GM12864 (cell line): ENCODE measurements at regions not wholly inside any gene's neighbourhood (a gene's known extent, or its start where the extent isn't known, plus 50 kb on each side); places are given as distances from the start of the nearest gene placed in this dataset.

Experiments
- DNase-seq: peaks from one replicate; pipeline ENCODE4 v3.0.0-alpha.2; 2011; ENCODE audit warnings: low read depth
- H3K4me3 ChIP-seq: 2 replicates; pipeline ENCODE4 v1.5.1; 2011; ENCODE audit warnings: mild to moderate bottlenecking, low read depth, low read length, control low read depth
- TF ChIP-seq, protein P1 (sequence below): IDR thresholded peaks from 2 replicates; pipeline ENCODE4 v1.5.1; 2011; ENCODE audit warnings: low read depth, mild to moderate bottlenecking, moderate library complexity, low read length, control low read depth, inconsistent platforms; ENCODE audit errors: missing control alignments

- DNase-seq: no peak
- TF ChIP-seq, protein P1, sequence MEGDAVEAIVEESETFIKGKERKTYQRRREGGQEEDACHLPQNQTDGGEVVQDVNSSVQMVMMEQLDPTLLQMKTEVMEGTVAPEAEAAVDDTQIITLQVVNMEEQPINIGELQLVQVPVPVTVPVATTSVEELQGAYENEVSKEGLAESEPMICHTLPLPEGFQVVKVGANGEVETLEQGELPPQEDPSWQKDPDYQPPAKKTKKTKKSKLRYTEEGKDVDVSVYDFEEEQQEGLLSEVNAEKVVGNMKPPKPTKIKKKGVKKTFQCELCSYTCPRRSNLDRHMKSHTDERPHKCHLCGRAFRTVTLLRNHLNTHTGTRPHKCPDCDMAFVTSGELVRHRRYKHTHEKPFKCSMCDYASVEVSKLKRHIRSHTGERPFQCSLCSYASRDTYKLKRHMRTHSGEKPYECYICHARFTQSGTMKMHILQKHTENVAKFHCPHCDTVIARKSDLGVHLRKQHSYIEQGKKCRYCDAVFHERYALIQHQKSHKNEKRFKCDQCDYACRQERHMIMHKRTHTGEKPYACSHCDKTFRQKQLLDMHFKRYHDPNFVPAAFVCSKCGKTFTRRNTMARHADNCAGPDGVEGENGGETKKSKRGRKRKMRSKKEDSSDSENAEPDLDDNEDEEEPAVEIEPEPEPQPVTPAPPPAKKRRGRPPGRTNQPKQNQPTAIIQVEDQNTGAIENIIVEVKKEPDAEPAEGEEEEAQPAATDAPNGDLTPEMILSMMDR: no peak
- H3K4me3 ChIP-seq: no peak overlapping the region
Observed at GRCh38 chr11:86891036-86891435, 64.2 kb downstream of the FZD4 start.

DNA sequence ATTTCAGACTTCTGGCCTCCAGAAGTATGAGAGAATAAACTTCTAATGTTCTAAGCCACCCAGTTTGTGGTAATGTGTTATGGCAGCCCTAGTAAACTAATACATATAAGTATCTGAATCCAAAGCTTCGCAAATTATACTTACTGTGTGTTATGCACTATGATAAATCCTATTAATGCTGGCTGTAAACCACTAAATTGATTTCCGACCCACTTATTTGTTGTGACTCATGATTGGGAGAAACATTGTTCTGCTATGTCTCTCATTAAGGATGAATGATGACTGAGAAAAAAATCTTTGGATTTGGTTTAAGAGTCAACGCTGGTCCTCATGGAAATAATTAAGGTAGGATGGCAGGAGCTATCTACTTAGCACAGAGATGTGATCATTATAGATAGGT is 62.0 kb downstream of the FZD4 start:
- TF ChIP-seq, protein P1: no peak
- no peak for DNase-seq
- H3K4me3 ChIP-seq: no peak overlapping the region
